ENCODE measurements at regions not wholly inside any gene's neighbourhood (a gene's known extent, or its start where the extent isn't known, plus 50 kb on each side); places are given as distances from the start of the nearest gene placed in this dataset.

DNA sequence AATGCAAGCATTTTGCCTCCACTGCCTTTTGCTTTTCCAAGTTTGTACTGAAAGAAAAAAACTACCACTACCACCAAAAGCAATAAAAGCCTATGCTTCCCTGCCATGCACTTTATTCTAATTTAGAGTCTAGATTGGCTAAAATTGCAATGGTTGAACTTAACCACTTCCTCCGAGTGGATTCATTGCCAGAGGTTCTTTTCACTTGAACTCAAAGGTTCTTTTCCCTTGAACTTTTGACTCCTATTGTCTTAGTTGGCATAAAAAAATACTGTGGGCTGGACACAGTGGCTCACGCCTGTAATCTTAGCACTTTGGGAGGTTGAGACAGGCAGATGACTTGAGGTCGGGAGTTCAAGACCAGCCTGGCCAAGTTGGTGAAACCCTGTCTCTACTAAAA lies 319.8 kb upstream of the GOT2 start:
- Mint-ChIP-seq H3K4me1 (peaks cover 0 to 2% (median 0%) of the 10 kb centered on the region in 4 donors), H3K36me3 (no peaks in the 10 kb centered on the region), H3K4me3 (no peak overlapping the region), H3K9me3 (peaks cover 2 to 13% (median 4%) of the 10 kb centered on the region in 7 donors), H3K27ac (no peak overlapping the region), H3K27me3 (peaks cover under 1% of the 10 kb centered on the region)
- H3K4me1 ChIP-seq (ENCODE audit: control insufficient read depth, insufficient read depth, low read length, poor library complexity, severe bottlenecking) = no peaks in the 10 kb centered on the region
- H3K9me3 ChIP-seq (ENCODE audit: control insufficient read depth in 2 of 2, low read length in 2 of 2) = no peaks in the 10 kb centered on the region
- no peaks in the 10 kb centered on the region for H3K36me3 ChIP-seq (ENCODE audit: control insufficient read depth, insufficient read depth, low read length)
- DNase-seq = no peak
- ATAC-seq (ENCODE audit: low read depth in 2 of 2) = no peak
- no peak overlapping the region for H3K4me3 ChIP-seq (ENCODE audit: low read depth, low read length)
- no peak overlapping the region for H3K27ac ChIP-seq (ENCODE audit: insufficient read depth, low read length, poor library complexity, severe bottlenecking)
- H3K27me3 ChIP-seq (ENCODE audit: control insufficient read depth, insufficient read depth, low read length) = no peaks in the 10 kb centered on the region

- peaks cover 0 to 2% (median 0%) of the 10 kb centered on the region in 4 donors for H3K4me1 Mint-ChIP-seq
- H3K27me3 ChIP-seq (ENCODE audit: control insufficient read depth, insufficient read depth, low read length) = no peaks in the 10 kb centered on the region
- peaks cover 0 to 5% (median 3%) of the 10 kb centered on the region in 7 donors for H3K9me3 Mint-ChIP-seq
- H3K27ac Mint-ChIP-seq = no peak overlapping the region
- ATAC-seq (ENCODE audit: low read depth in 2 of 2) = no peak
- no peaks in the 10 kb centered on the region for H3K36me3 Mint-ChIP-seq
- no peaks in the 10 kb centered on the region for H3K4me1 ChIP-seq (ENCODE audit: control insufficient read depth, insufficient read depth, low read length, poor library complexity, severe bottlenecking)
- no peak overlapping the region for H3K4me3 Mint-ChIP-seq
- H3K4me3 ChIP-seq (ENCODE audit: low read depth, low read length) = no peak overlapping the region
- H3K36me3 ChIP-seq (ENCODE audit: control insufficient read depth, insufficient read depth, low read length) = no peaks in the 10 kb centered on the region
- no peaks in the 10 kb centered on the region for H3K9me3 ChIP-seq (ENCODE audit: control insufficient read depth in 2 of 2, low read length in 2 of 2)
- no peaks in the 10 kb centered on the region for H3K27me3 Mint-ChIP-seq
- DNase-seq = no peak
- H3K27ac ChIP-seq (ENCODE audit: insufficient read depth, low read length, poor library complexity, severe bottlenecking) = no peak overlapping the region
These were observed 318.1 kb upstream of the GOT2 start for GRCh38 chr16:59052231-59052630.

- peaks cover 0 to 2% (median 0%) of the 10 kb centered on the region in 4 donors for H3K4me1 Mint-ChIP-seq
- H3K36me3 Mint-ChIP-seq = no peaks in the 10 kb centered on the region
- H3K27ac ChIP-seq (ENCODE audit: insufficient read depth, low read length, poor library complexity, severe bottlenecking) = no peak overlapping the region
- no peaks in the 10 kb centered on the region for H3K4me1 ChIP-seq (ENCODE audit: control insufficient read depth, insufficient read depth, low read length, poor library complexity, severe bottlenecking)
- no peaks in the 10 kb centered on the region for H3K9me3 ChIP-seq (ENCODE audit: control insufficient read depth in 2 of 2, low read length in 2 of 2)
- no peak overlapping the region for H3K4me3 Mint-ChIP-seq
- peaks cover 0 to 6% (median 3%) of the 10 kb centered on the region in 7 donors for H3K9me3 Mint-ChIP-seq
- H3K27me3 Mint-ChIP-seq = no peaks in the 10 kb centered on the region
- no peak overlapping the region for H3K4me3 ChIP-seq (ENCODE audit: low read depth, low read length)
- H3K36me3 ChIP-seq (ENCODE audit: control insufficient read depth, insufficient read depth, low read length) = no peaks in the 10 kb centered on the region
- no peak for DNase-seq
- H3K27ac Mint-ChIP-seq = no peak overlapping the region
- no peak for ATAC-seq (ENCODE audit: low read depth in 2 of 2)
- H3K27me3 ChIP-seq (ENCODE audit: control insufficient read depth, insufficient read depth, low read length) = no peaks in the 10 kb centered on the region
These were observed 314.8 kb upstream of the GOT2 start for GRCh38 chr16:59048876-59049275.

DNA sequence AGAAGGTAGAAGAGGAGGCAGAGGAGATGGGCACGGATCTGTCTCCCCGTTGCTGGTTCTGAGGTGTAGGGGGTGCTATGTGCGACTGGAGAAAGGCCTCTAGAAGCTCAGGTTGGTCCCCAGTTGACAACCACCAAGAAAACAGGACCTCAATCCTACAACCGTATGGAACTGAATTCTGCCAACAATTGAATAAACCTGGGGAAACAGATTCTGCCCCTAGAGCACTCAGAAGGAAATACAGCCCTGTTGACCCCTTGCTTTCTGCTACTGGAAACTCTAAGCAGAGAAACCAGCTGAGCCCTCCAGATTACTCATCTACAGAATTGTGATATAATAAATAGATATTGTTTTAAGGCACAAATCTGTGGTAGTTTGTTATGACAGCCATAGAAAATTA lies 313.0 kb upstream of the GOT2 start:
- Mint-ChIP-seq H3K27me3 (no peaks in the 10 kb centered on the region), H3K36me3 (no peaks in the 10 kb centered on the region), H3K9me3 (peaks cover 0 to 4% (median 0%) of the 10 kb centered on the region in 7 donors), H3K4me1 (peaks cover 0 to 2% (median 0%) of the 10 kb centered on the region in 4 donors), H3K4me3 (no peak overlapping the region), H3K27ac (no peak overlapping the region)
- no peak for DNase-seq
- no peak overlapping the region for H3K27ac ChIP-seq (ENCODE audit: insufficient read depth, low read length, poor library complexity, severe bottlenecking)
- H3K9me3 ChIP-seq (ENCODE audit: control insufficient read depth in 2 of 2, low read length in 2 of 2) = no peaks in the 10 kb centered on the region
- no peak for ATAC-seq (ENCODE audit: low read depth in 2 of 2)
- H3K4me1 ChIP-seq (ENCODE audit: control insufficient read depth, insufficient read depth, low read length, poor library complexity, severe bottlenecking) = no peaks in the 10 kb centered on the region
- H3K36me3 ChIP-seq (ENCODE audit: control insufficient read depth, insufficient read depth, low read length) = no peaks in the 10 kb centered on the region
- H3K4me3 ChIP-seq (ENCODE audit: low read depth, low read length) = no peak overlapping the region
- H3K27me3 ChIP-seq (ENCODE audit: control insufficient read depth, insufficient read depth, low read length) = no peaks in the 10 kb centered on the region

DNA sequence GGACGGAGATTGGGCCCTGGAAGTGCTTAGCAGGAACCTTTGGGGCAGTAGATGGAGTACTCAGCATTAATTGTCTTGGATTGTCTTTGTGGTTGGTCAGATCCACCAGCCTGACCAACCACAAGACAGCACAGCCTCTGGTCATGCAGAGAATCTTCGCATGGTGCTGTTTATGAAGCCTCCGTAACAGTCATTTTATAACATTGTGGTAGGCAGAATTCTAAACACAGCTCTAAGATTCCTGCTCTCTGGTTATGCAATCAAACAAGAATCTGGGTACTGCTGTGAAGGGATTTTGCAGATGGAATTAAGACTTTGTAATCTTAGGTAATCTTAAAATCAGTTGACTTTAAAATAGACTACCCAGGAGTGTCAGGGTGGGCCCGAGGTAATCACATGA lies 312.2 kb upstream of the GOT2 start:
- H3K4me3 Mint-ChIP-seq = no peak overlapping the region
- Histone ChIP-seq H3K27me3 (ENCODE audit: control insufficient read depth, insufficient read depth, low read length) (no peaks in the 10 kb centered on the region), H3K27ac (ENCODE audit: insufficient read depth, low read length, poor library complexity, severe bottlenecking) (no peak overlapping the region), H3K4me3 (ENCODE audit: low read depth, low read length) (no peak overlapping the region), H3K9me3 (ENCODE audit: control insufficient read depth in 2 of 2, low read length in 2 of 2) (no peaks in the 10 kb centered on the region), H3K36me3 (ENCODE audit: control insufficient read depth, insufficient read depth, low read length) (no peaks in the 10 kb centered on the region), H3K4me1 (ENCODE audit: control insufficient read depth, insufficient read depth, low read length, poor library complexity, severe bottlenecking) (no peaks in the 10 kb centered on the region)
- ATAC-seq (ENCODE audit: low read depth in 2 of 2) (no peak), DNase-seq (no peak)
- H3K27ac Mint-ChIP-seq = no peak overlapping the region
- peaks cover 0 to under 1% (median 0%) of the 10 kb centered on the region in 4 donors for H3K4me1 Mint-ChIP-seq
- H3K9me3 Mint-ChIP-seq = peaks cover 0 to 2% (median 0%) of the 10 kb centered on the region in 7 donors
- H3K27me3 Mint-ChIP-seq = no peaks in the 10 kb centered on the region
- no peaks in the 10 kb centered on the region for H3K36me3 Mint-ChIP-seq

- Mint-ChIP-seq H3K27me3 (no peaks in the 10 kb centered on the region), H3K9me3 (peaks cover 0 to 2% (median 0%) of the 10 kb centered on the region in 7 donors), H3K4me1 (no peaks in the 10 kb centered on the region), H3K36me3 (no peaks in the 10 kb centered on the region), H3K27ac (no peak overlapping the region), H3K4me3 (no peak overlapping the region)
- Histone ChIP-seq H3K4me1 (ENCODE audit: control insufficient read depth, insufficient read depth, low read length, poor library complexity, severe bottlenecking) (no peaks in the 10 kb centered on the region), H3K36me3 (ENCODE audit: control insufficient read depth, insufficient read depth, low read length) (no peaks in the 10 kb centered on the region), H3K27ac (ENCODE audit: insufficient read depth, low read length, poor library complexity, severe bottlenecking) (no peak overlapping the region), H3K4me3 (ENCODE audit: low read depth, low read length) (no peak overlapping the region), H3K27me3 (ENCODE audit: control insufficient read depth, insufficient read depth, low read length) (no peaks in the 10 kb centered on the region), H3K9me3 (ENCODE audit: control insufficient read depth in 2 of 2, low read length in 2 of 2) (no peaks in the 10 kb centered on the region)
- DNase-seq = no peak
- no peak for ATAC-seq (ENCODE audit: low read depth in 2 of 2)
These were observed 311.4 kb upstream of the GOT2 start for GRCh38 chr16:59045501-59045900.

- Mint-ChIP-seq H3K27me3 (peaks cover 5% of the 10 kb centered on the region), H3K4me1 (no peaks in the 10 kb centered on the region), H3K4me3 (no peak overlapping the region), H3K27ac (no peak overlapping the region), H3K9me3 (peaks cover 0 to 4% (median 0%) of the 10 kb centered on the region in 7 donors), H3K36me3 (no peaks in the 10 kb centered on the region)
- no peaks in the 10 kb centered on the region for H3K27me3 ChIP-seq (ENCODE audit: control insufficient read depth, insufficient read depth, low read length)
- ATAC-seq (ENCODE audit: low read depth in 2 of 2) = no peak
- no peak for DNase-seq
- no peak overlapping the region for H3K27ac ChIP-seq (ENCODE audit: insufficient read depth, low read length, poor library complexity, severe bottlenecking)
- H3K4me3 ChIP-seq (ENCODE audit: low read depth, low read length) = no peak overlapping the region
- H3K4me1 ChIP-seq (ENCODE audit: control insufficient read depth, insufficient read depth, low read length, poor library complexity, severe bottlenecking) = no peaks in the 10 kb centered on the region
- H3K36me3 ChIP-seq (ENCODE audit: control insufficient read depth, insufficient read depth, low read length) = no peaks in the 10 kb centered on the region
- H3K9me3 ChIP-seq (ENCODE audit: control insufficient read depth in 2 of 2, low read length in 2 of 2) = no peaks in the 10 kb centered on the region
These were observed 310.5 kb upstream of the GOT2 start for GRCh38 chr16:59044616-59045015.

DNA sequence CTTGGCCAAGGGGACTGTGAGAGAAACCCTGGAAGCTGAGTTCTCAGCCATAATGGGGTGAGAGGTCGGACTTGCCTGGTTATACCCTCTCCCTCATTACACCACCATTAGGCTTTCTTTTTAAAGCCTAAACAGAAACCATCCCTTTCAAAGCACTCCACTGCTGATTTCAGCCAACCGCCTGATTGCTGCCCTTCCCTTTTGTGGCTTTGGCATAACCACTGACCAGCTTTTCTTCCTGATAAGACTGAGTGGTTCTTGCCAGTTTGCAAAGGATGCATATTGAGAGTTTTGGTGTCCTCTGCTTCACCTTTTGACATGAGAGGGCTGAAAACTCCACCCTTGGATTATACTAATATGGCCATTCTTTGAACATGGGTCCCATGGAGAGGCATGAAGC lies 308.2 kb upstream of the GOT2 start:
- Mint-ChIP-seq H3K4me3 (no peak overlapping the region), H3K4me1 (no peaks in the 10 kb centered on the region), H3K36me3 (no peaks in the 10 kb centered on the region), H3K27ac (no peak overlapping the region), H3K9me3 (peaks cover 0 to 4% (median 0%) of the 10 kb centered on the region in 7 donors), H3K27me3 (peaks cover 5% of the 10 kb centered on the region)
- no peaks in the 10 kb centered on the region for H3K36me3 ChIP-seq (ENCODE audit: control insufficient read depth, insufficient read depth, low read length)
- DNase-seq (no peak), ATAC-seq (ENCODE audit: low read depth in 2 of 2) (no peak)
- H3K4me3 ChIP-seq (ENCODE audit: low read depth, low read length) = no peak overlapping the region
- H3K27me3 ChIP-seq (ENCODE audit: control insufficient read depth, insufficient read depth, low read length) = no peaks in the 10 kb centered on the region
- H3K27ac ChIP-seq (ENCODE audit: insufficient read depth, low read length, poor library complexity, severe bottlenecking) = no peak overlapping the region
- no peaks in the 10 kb centered on the region for H3K9me3 ChIP-seq (ENCODE audit: control insufficient read depth in 2 of 2, low read length in 2 of 2)
- no peaks in the 10 kb centered on the region for H3K4me1 ChIP-seq (ENCODE audit: control insufficient read depth, insufficient read depth, low read length, poor library complexity, severe bottlenecking)

Data from CD4-positive, CD25-positive, alpha-beta regulatory T cell (primary cell).